HFF-Myc (cell line): ENCODE measurements at regions not wholly inside any gene's neighbourhood (a gene's known extent, or its start where the extent isn't known, plus 50 kb on each side); places are given as distances from the start of the nearest gene placed in this dataset.

ENCODE experiments used
- DNase-seq: peaks from one replicate; pipeline ENCODE4 v3.0.0-alpha.2; 2011; ENCODE audit warnings: low read depth; ENCODE audit errors: extremely low read depth
- H3K4me3 ChIP-seq: replicated peaks from 2 replicates; pipeline ENCODE4 v1.5.1; 2011; ENCODE audit warnings: low read depth, mild to moderate bottlenecking, control low read depth, low read length
- CTCF ChIP-seq: IDR thresholded peaks from 2 replicates; pipeline ENCODE4 v1.5.1; 2012; ENCODE audit warnings: mild to moderate bottlenecking, low read depth, low read length, control low read depth; ENCODE audit errors: missing control alignments

- no peak for TF ChIP-seq CTCF
- no peak for DNase-seq
- H3K4me3 ChIP-seq, result no peak overlapping the region
Measured at GRCh38 chr13:91112201-91112923, 235.1 kb upstream of the MIR17HG start.

DNA sequence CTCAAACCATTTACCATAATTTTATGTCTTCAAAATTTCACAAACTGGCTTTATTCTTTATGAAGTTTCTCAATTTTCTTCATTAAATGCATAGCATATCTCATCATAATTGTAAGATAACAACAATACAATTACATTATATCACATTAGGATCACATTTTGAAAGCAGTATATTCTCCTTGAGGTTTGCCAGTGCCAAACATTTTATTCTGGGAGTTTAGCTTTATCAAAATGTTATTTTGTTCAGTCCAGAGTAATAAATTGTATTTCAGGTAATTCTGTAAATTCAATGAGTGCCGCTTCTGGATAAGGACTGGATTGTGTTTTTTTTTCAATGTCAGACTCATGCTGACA is 234.6 kb upstream of the MIR17HG start:
- no peak for TF ChIP-seq CTCF
- no peak for DNase-seq
- no peak overlapping the region for H3K4me3 ChIP-seq

- no peak overlapping the region for H3K4me3 ChIP-seq
- TF ChIP-seq CTCF, result no peak
- DNase-seq, result no peak
Measured at GRCh38 chr13:91115776-91116175, 231.7 kb upstream of the MIR17HG start.

DNA sequence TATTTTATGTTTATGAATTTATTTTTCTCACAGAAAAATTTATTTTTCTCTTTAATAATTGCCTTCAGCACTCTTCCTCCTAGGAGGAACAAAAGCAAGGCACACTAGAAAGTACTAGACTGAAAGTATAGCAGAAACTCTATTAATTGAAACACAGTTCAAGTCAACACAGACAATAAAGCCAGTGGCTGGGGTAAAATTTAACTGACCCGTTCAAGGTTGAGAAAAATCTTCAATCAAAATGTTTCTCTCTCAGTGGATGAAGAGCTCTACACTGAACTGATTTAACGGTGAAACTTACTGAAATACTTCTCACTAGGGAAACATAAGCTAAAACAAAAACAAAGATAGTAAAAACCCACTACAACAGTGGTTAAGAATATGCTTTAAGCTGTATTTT is 230.1 kb upstream of the MIR17HG start:
- no peak for TF ChIP-seq CTCF
- no peak overlapping the region for H3K4me3 ChIP-seq
- DNase-seq, result no peak

DNA sequence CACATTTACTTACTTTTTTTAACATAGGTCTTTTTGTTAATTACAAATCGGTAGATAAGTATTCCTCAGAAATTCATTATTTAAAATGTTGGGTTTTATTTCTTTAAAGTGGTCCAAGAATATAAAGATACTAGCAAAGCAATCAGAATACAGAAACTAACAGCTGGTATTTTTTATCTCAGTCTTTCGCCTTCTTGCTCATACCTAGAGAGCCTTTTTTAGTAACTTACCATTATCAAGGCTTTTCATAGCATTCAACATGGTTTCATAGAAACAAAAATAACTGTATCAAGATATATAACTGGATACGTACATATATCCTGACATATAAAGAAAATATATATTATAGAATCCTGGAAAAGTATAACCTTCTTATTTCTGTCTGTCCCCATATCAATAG is 227.8 kb upstream of the MIR17HG start:
- DNase-seq, result no peak
- no peak overlapping the region for H3K4me3 ChIP-seq
- TF ChIP-seq CTCF, result no peak

DNA sequence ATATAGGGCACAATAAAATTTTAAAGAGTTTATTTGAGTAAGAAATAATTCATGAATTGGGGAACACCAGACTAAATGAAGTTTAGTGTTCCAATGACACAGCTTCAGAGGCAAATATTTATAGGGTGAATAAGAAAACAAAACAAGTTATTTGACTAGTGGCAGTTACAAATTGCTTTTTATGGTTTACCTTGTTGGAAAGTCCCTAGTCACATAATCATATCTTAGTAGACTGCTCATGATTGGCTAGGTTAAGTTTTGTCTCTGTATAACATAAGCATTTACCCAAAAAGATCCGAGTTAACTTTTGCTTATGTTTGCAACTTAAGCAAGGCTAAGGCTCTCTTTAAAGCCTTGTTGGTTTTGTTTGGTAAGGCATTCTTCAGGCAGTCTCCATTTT is 224.7 kb upstream of the MIR17HG start:
- H3K4me3 ChIP-seq, result no peak overlapping the region
- no peak for DNase-seq
- TF ChIP-seq CTCF, result no peak
